IMR-90 (cell line): ENCODE measurements at regions not wholly inside any gene's neighbourhood (a gene's known extent, or its start where the extent isn't known, plus 50 kb on each side); places are given as distances from the start of the nearest gene placed in this dataset.

Source experiments
- ATAC-seq: fragments of 200-7000 bp; cut with Tn5 transposase; 2 replicates; pipeline ENCODE4 v1.9.1; 2020; ENCODE audit warnings: low read depth, mild to moderate bottlenecking, moderate library complexity
- BruUV-seq: library from RNA; stranded (reverse); fragments of 400-500 nt; replicated peaks from 2 replicates; lab custom pipeline; 2021; lab: Mats Ljungman, UMichigan
- CTCF ChIA-PET: fragments of 300-600 bp; formaldehyde crosslinking; extraction: SDS; loops from one replicate; lab custom pipeline; 2021; ENCODE audit warnings: antibody characterized with exemption; lab: Yijun Ruan, JAX
- POLR2A ChIA-PET: fragments of 300-600 bp; sonication (Branson Sonifier 250); formaldehyde crosslinking; loops from one replicate; lab custom pipeline; 2022; ENCODE audit warnings: antibody characterized with exemption; ENCODE audit not compliant: unreplicated experiment; lab: Charles Lee
- DNase-seq: peaks from one replicate; pipeline ENCODE4 v3.0.0; 2013
- H2AFZ ChIP-seq: replicated peaks from 2 replicates; pipeline ENCODE3; 2013; ENCODE audit warnings: low read length, mild to moderate bottlenecking; ENCODE audit not compliant: poor library complexity
- H2AK5ac ChIP-seq: 2 replicates; pipeline ENCODE4 v1.6.1; 2013; ENCODE audit warnings: low read depth, low read length, inconsistent platforms
- H2AK9ac ChIP-seq: replicated peaks from 2 replicates; pipeline ENCODE3; 2013; ENCODE audit warnings: mild to moderate bottlenecking, low read depth, low read length, moderate library complexity; ENCODE audit not compliant: poor library complexity
- H2BK120ac ChIP-seq: 2 replicates; pipeline ENCODE4 v1.6.1; 2013; ENCODE audit warnings: low read depth, low read length, inconsistent platforms
- H2BK15ac ChIP-seq: 3 replicates; pipeline ENCODE4 v1.6.1; 2013; ENCODE audit warnings: low read depth, low read length, inconsistent platforms
- H2BK20ac ChIP-seq: 2 replicates; pipeline ENCODE4 v1.6.1; 2013; ENCODE audit warnings: low read depth, mild to moderate bottlenecking, inconsistent platforms, low read length, moderate library complexity
- H2BK5ac ChIP-seq: 2 replicates; pipeline ENCODE4 v1.6.1; 2013; ENCODE audit warnings: mild to moderate bottlenecking, low read depth, low read length, inconsistent platforms; ENCODE audit not compliant: poor library complexity, severe bottlenecking
- H3K14ac ChIP-seq: replicated peaks from 2 replicates; pipeline ENCODE4 v1.6.1; 2013; ENCODE audit warnings: low read depth, low read length, inconsistent platforms
- H3K18ac ChIP-seq: 2 replicates; pipeline ENCODE4 v1.6.1; 2013; ENCODE audit warnings: low read depth, low read length, control low read depth
- H3K23ac ChIP-seq: 2 replicates; pipeline ENCODE4 v1.6.1; 2013; ENCODE audit warnings: low read depth, low read length, inconsistent platforms
- H3K27ac ChIP-seq: 2 replicates; pipeline ENCODE4 v1.5.1; 2013; ENCODE audit warnings: mild to moderate bottlenecking, control low read depth, low read length; ENCODE audit not compliant: insufficient read depth
- H3K27me3 ChIP-seq: 2 replicates; pipeline ENCODE4 v1.6.1; 2013; ENCODE audit warnings: low read length; ENCODE audit not compliant: control insufficient read depth, insufficient read depth
- H3K36me3 ChIP-seq: 2 replicates; pipeline ENCODE4 v1.6.1; 2013; ENCODE audit warnings: low read length, mixed read lengths; ENCODE audit not compliant: control insufficient read depth, insufficient read depth
- H3K4ac ChIP-seq: 2 replicates; pipeline ENCODE4 v1.6.1; 2013; ENCODE audit warnings: low read depth, low read length, inconsistent platforms
- H3K4me1 ChIP-seq: 2 replicates; pipeline ENCODE4 v1.6.1; 2013; ENCODE audit warnings: low read length, mixed read lengths; ENCODE audit not compliant: control insufficient read depth, insufficient read depth
- H3K4me2 ChIP-seq: 2 replicates; pipeline ENCODE4 v1.6.1; 2013; ENCODE audit warnings: low read depth, mild to moderate bottlenecking, control low read depth, low read length, moderate library complexity
- H3K4me3 ChIP-seq: 2 replicates; pipeline ENCODE4 v1.5.1; 2013; ENCODE audit warnings: low read depth, mild to moderate bottlenecking, control low read depth, low read length, moderate library complexity; ENCODE audit not compliant: insufficient read depth
- H3K56ac ChIP-seq: 2 replicates; pipeline ENCODE4 v1.6.1; 2013; ENCODE audit warnings: low read length, inconsistent platforms; ENCODE audit not compliant: insufficient read depth; ENCODE audit errors: extremely low read depth
- H3K79me1 ChIP-seq, 2 experiments: 2 replicates each; pipeline ENCODE4 v1.6.1; 2013; ENCODE audit warnings: low read length in 2 of 2, inconsistent platforms in 1 of 2, low read depth in 1 of 2
- H3K9ac ChIP-seq: 2 replicates; pipeline ENCODE4 v1.6.1; 2013; ENCODE audit warnings: low read depth, low read length, control low read depth
- H3K9me1 ChIP-seq: 2 replicates; pipeline ENCODE4 v1.6.1; 2013; ENCODE audit warnings: low read length, inconsistent platforms; ENCODE audit not compliant: insufficient read depth
- H3K9me3 ChIP-seq: 2 replicates; pipeline ENCODE4 v1.6.1; 2013; ENCODE audit warnings: low read length; ENCODE audit not compliant: control insufficient read depth, insufficient read depth
- H4K20me1 ChIP-seq: 2 replicates; pipeline ENCODE4 v1.6.1; 2013; ENCODE audit warnings: low read length, inconsistent platforms; ENCODE audit not compliant: insufficient read depth
- H4K5ac ChIP-seq: 2 replicates; pipeline ENCODE4 v1.6.1; 2013; ENCODE audit warnings: mild to moderate bottlenecking, low read depth, low read length, control low read depth
- H4K8ac ChIP-seq, 2 experiments: 2 replicates each; pipeline ENCODE4 v1.6.1; 2013; ENCODE audit warnings: low read depth in 2 of 2, low read length in 2 of 2, control low read depth in 1 of 2, inconsistent platforms in 1 of 2
- H4K91ac ChIP-seq: 2 replicates; pipeline ENCODE4 v1.6.1; 2013; ENCODE audit warnings: low read depth, low read length, inconsistent platforms; ENCODE audit not compliant: insufficient read depth
- CEBPB ChIP-seq: IDR thresholded peaks from 2 replicates; pipeline ENCODE4 v1.6.1; 2012; ENCODE audit warnings: low read depth, low read length, improper control_type of control experiment
- CHD1 ChIP-seq: IDR thresholded peaks from 2 replicates; pipeline ENCODE4 v1.6.1; 2012; ENCODE audit warnings: low read depth, low read length, improper control_type of control experiment
- FOS ChIP-seq: fragments of 150-350 bp; IDR thresholded peaks from 2 replicates; pipeline ENCODE4 v1.6.1; 2016; ENCODE audit warnings: low read depth, low read length
- MAFK ChIP-seq: IDR thresholded peaks from 2 replicates; pipeline ENCODE4 v1.6.1; 2012; ENCODE audit warnings: low read depth, low read length, improper control_type of control experiment
- MAZ ChIP-seq: IDR thresholded peaks from 2 replicates; pipeline ENCODE4 v1.6.1; 2012; ENCODE audit warnings: low read depth, mild to moderate bottlenecking, low read length, improper control_type of control experiment, moderate library complexity, borderline replicate concordance
- NFE2L2 ChIP-seq: fragments of 150-350 bp; IDR thresholded peaks from 2 replicates; pipeline ENCODE4 v1.6.1; 2016; ENCODE audit warnings: low read depth, mild to moderate bottlenecking, low read length
- POLR2A ChIP-seq: IDR thresholded peaks from 2 replicates; pipeline ENCODE4 v1.6.1; 2012; ENCODE audit warnings: mild to moderate bottlenecking, low read depth, low read length
- RAD21 ChIP-seq: IDR thresholded peaks from 2 replicates; pipeline ENCODE4 v1.6.1; 2012; ENCODE audit warnings: low read length, improper control_type of control experiment
- RCOR1 ChIP-seq: IDR thresholded peaks from 2 replicates; pipeline ENCODE4 v1.6.1; 2012; ENCODE audit warnings: mild to moderate bottlenecking, low read length, improper control_type of control experiment; ENCODE audit not compliant: insufficient replicate concordance
- RFX5 ChIP-seq: IDR thresholded peaks from 2 replicates; pipeline ENCODE4 v1.8.0; 2012; ENCODE audit warnings: low read depth, mild to moderate bottlenecking, low read length, moderate library complexity
- WGBS, 2 experiments: methylation state at CpG; one replicate each; pipeline versions ENCODE4 v1.1.5 to v1.1.7; 2013; ENCODE audit warnings: missing lambda C conversion rate in 2 of 2; ENCODE audit not compliant: insufficient read length in 1 of 2; ENCODE audit errors: extremely low coverage in 2 of 2; 5-methylcytosine and 5-hydroxymethylcytosine counted together
- dilution Hi-C: fragments of 300-500 bp; cut with HindIII; formaldehyde crosslinking; loops from one replicate; pipeline ENCODE4 v1.14.3; 2018; ENCODE audit warnings: low sequenced_read_pairs; ENCODE audit not compliant: unreplicated experiment
- in situ Hi-C: fragments of 300-500 bp; cut with MboI; formaldehyde crosslinking; loops from 3 replicates; pipeline ENCODE4 v1.14.3; 2019; ENCODE audit warnings: low sequenced_read_pairs, inconsistent platforms, mixed read lengths
- intact Hi-C: fragments of 100-400 bp; cut with micrococcal nuclease; formaldehyde crosslinking; loops from 2 replicates; pipeline ENCODE4 v1.10.0; 2022
- TF ChIP-seq, protein P1 (sequence below): fragments of 150-350 bp; IDR thresholded peaks from 2 replicates; pipeline ENCODE4 v1.6.1; 2016; ENCODE audit warnings: low read depth, mild to moderate bottlenecking, low read length, moderate library complexity, borderline replicate concordance
- TF ChIP-seq, protein P2 (sequence below): fragments of 150-350 bp; IDR thresholded peaks from 2 replicates; pipeline ENCODE4 v1.6.1; 2017; ENCODE audit warnings: mild to moderate bottlenecking, antibody characterized with exemption, low read length, low read depth
- TF ChIP-seq, protein P3 (sequence below): conservative IDR thresholded peaks from 2 replicates; pipeline ENCODE4 v1.5.1; 2012; ENCODE audit warnings: mild to moderate bottlenecking, low read depth, low read length, improper control_type of control experiment

DNA sequence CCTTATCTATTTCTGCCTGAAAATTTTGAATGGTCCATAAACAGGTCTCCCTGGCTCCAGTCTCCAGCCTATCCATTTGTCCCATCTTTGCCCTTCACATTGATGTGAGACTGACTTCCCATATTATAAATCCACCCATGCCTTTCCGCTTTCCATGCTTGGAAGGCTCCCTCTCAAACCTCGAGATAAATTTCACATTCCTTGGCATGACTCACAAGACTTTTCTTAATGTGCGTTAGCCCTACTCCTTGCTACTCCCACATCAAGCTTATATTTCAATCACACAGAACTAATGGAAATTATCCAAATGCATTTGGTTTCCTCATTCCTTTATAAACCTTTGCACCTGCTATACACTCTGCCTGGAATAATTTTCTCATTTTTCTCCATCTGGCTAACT is 163.7 kb upstream of the NTM start:
- no peak overlapping the region for H2BK5ac ChIP-seq
- no peak overlapping the region for H3K27ac ChIP-seq
- H2AK5ac ChIP-seq, result no peak overlapping the region
- no peak overlapping the region for H3K56ac ChIP-seq
- H2AFZ ChIP-seq, result no peak overlapping the region
- TF ChIP-seq, protein P1, sequence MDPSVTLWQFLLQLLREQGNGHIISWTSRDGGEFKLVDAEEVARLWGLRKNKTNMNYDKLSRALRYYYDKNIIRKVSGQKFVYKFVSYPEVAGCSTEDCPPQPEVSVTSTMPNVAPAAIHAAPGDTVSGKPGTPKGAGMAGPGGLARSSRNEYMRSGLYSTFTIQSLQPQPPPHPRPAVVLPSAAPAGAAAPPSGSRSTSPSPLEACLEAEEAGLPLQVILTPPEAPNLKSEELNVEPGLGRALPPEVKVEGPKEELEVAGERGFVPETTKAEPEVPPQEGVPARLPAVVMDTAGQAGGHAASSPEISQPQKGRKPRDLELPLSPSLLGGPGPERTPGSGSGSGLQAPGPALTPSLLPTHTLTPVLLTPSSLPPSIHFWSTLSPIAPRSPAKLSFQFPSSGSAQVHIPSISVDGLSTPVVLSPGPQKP, result no peak
- TF ChIP-seq RAD21, result no peak
- TF ChIP-seq FOS, result no peak
- TF ChIP-seq NFE2L2, result no peak
- TF ChIP-seq CHD1, result no peak
- TF ChIP-seq CEBPB, result no peak
- no peak for TF ChIP-seq RFX5
- TF ChIP-seq MAFK, result no peak
- TF ChIP-seq POLR2A, result no peak
- no peak for TF ChIP-seq MAZ
- TF ChIP-seq, protein P2, sequence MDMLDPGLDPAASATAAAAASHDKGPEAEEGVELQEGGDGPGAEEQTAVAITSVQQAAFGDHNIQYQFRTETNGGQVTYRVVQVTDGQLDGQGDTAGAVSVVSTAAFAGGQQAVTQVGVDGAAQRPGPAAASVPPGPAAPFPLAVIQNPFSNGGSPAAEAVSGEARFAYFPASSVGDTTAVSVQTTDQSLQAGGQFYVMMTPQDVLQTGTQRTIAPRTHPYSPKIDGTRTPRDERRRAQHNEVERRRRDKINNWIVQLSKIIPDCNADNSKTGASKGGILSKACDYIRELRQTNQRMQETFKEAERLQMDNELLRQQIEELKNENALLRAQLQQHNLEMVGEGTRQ, result no peak
- TF ChIP-seq RCOR1, result no peak
- TF ChIP-seq, protein P3, sequence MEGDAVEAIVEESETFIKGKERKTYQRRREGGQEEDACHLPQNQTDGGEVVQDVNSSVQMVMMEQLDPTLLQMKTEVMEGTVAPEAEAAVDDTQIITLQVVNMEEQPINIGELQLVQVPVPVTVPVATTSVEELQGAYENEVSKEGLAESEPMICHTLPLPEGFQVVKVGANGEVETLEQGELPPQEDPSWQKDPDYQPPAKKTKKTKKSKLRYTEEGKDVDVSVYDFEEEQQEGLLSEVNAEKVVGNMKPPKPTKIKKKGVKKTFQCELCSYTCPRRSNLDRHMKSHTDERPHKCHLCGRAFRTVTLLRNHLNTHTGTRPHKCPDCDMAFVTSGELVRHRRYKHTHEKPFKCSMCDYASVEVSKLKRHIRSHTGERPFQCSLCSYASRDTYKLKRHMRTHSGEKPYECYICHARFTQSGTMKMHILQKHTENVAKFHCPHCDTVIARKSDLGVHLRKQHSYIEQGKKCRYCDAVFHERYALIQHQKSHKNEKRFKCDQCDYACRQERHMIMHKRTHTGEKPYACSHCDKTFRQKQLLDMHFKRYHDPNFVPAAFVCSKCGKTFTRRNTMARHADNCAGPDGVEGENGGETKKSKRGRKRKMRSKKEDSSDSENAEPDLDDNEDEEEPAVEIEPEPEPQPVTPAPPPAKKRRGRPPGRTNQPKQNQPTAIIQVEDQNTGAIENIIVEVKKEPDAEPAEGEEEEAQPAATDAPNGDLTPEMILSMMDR, result no peak
- peaks cover 6% of the 10 kb centered on the region for H3K27me3 ChIP-seq
- dilution Hi-C loops (no loop called here), in situ Hi-C loops (no loop called here), intact Hi-C loops (no loop called here)
- CTCF ChIA-PET, result interaction anchor here (1.1 to 2.0 kb wide), 2 partner anchors 142 to 467 kb away, joined by 3 to 5 read pairs; no protein-coding TSS in a partner anchor
- 49% methylated on average over 3 of the region's 3 CpGs; no CpG with 5 or more reads in 1 of the 2 experiments for WGBS, 2 experiments
- no peak overlapping the region for H4K91ac ChIP-seq
- H3K4me3 ChIP-seq, result no peak overlapping the region
- no peak overlapping the region for H3K4ac ChIP-seq
- H4K20me1 ChIP-seq, result no peaks in the 10 kb centered on the region
- no peak overlapping the region for H3K23ac ChIP-seq
- no peak overlapping the region for H3K18ac ChIP-seq
- H3K4me2 ChIP-seq, result no peak overlapping the region
- no peak overlapping the region for H4K8ac ChIP-seq
- H4K5ac ChIP-seq, result no peak overlapping the region
- H3K36me3 ChIP-seq, result no peaks in the 10 kb centered on the region
- H2BK15ac ChIP-seq, result no peak overlapping the region
- BruUV-seq, result no TSS peak
- no peak overlapping the region for H3K14ac ChIP-seq
- no peak for ATAC-seq
- no peaks in the 10 kb centered on the region for H3K79me1 ChIP-seq
- no peak overlapping the region for H3K9ac ChIP-seq
- H3K4me1 ChIP-seq, result no peaks in the 10 kb centered on the region
- H2BK20ac ChIP-seq, result no peak overlapping the region
- no peaks in the 10 kb centered on the region for H3K9me3 ChIP-seq
- DNase-seq, result no peak
- H2AK9ac ChIP-seq, result no peak overlapping the region
- H3K9me1 ChIP-seq, result no peaks in the 10 kb centered on the region
- POLR2A ChIA-PET, result no interaction called here
- H2BK120ac ChIP-seq, result no peak overlapping the region
